Activated naive CD8-positive, alpha-beta T cell treated with anti-CD3 and anti-CD28 coated beads, Interleukin-2, amount 10 ng/mL, durations not matched to agents 7 days and 5 days (primary cell): ENCODE measurements at regions not wholly inside any gene's neighbourhood (a gene's known extent, or its start where the extent isn't known, plus 50 kb on each side); places are given as distances from the start of the nearest gene placed in this dataset.

Source experiments
- ATAC-seq: fragments of 150-1000 bp; cut with Tn5 transposase; one replicate; pipeline ENCODE4 v1.10.0; 2021; ENCODE audit warnings: low read depth, moderate library complexity
- POLR2A ChIA-PET: fragments of 350-600 bp; sonication (Branson Sonifier 250); formaldehyde crosslinking; loops from one replicate; lab custom pipeline; 2021; ENCODE audit warnings: antibody characterized with exemption; lab: Charles Lee
- DNase-seq: peaks from one replicate; pipeline ENCODE4 v3.0.0; 2021
- H3K27ac Mint-ChIP-seq: one replicate; pipeline ENCODE4 v1.8.0; 2022; ENCODE audit warnings: mild to moderate bottlenecking, mixed read lengths
- H3K27me3 Mint-ChIP-seq: one replicate; pipeline ENCODE4 v1.8.0; 2022; ENCODE audit warnings: mild to moderate bottlenecking, moderate library complexity, mixed read lengths
- H3K36me3 Mint-ChIP-seq: one replicate; pipeline ENCODE4 v1.8.0; 2021; ENCODE audit warnings: mild to moderate bottlenecking, mixed read lengths
- H3K4me1 Mint-ChIP-seq: one replicate; pipeline ENCODE4 v1.8.0; 2021; ENCODE audit warnings: mixed read lengths
- H3K4me3 Mint-ChIP-seq: one replicate; pipeline ENCODE4 v1.8.0; 2022; ENCODE audit warnings: mild to moderate bottlenecking, moderate library complexity, mixed read lengths
- H3K9me3 Mint-ChIP-seq: one replicate; pipeline ENCODE4 v1.8.0; 2021; ENCODE audit warnings: mixed read lengths

DNA sequence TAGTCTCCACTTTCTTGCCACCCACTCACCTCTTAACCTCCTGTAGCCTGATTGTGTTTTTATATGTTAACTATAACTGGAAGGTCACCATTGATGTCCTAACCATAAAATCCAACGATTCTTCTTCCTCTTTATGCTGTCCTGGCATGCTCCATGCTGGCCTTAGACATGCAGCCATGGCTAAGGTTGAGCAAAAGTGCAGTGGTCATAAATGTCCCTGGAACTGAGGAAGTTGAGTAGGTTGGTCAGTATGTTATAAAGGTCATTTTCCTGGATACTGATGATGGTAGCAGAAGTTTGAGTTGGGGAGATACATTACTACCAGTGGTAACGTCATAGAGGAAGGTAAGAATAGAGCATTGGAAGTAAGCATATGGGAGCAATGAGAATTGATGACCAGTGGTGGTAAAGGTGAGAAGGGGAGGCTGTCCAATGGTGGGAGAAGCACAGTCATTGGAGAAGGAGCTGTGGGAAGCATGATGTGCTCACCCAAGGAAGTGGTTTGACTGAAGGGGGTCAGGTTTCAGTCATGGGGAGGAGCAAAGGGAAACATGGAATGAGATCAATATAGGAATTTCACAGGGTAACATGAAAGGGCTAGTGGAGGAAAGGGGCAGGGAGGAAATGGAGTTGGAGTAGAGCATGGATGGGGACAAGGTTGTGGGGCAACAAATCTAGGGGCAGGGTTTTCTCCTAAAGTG, 240.8 kb downstream of the DACT1 start:
- DNase-seq (no peak), ATAC-seq (no peak)
- Mint-ChIP-seq H3K27me3 (peaks cover 13% of the 10 kb centered on the region), H3K4me1 (no peaks in the 10 kb centered on the region), H3K4me3 (no peak overlapping the region), H3K27ac (no peak overlapping the region), H3K9me3 (no peaks in the 10 kb centered on the region), H3K36me3 (no peaks in the 10 kb centered on the region)
- POLR2A ChIA-PET: no interaction called here

DNA sequence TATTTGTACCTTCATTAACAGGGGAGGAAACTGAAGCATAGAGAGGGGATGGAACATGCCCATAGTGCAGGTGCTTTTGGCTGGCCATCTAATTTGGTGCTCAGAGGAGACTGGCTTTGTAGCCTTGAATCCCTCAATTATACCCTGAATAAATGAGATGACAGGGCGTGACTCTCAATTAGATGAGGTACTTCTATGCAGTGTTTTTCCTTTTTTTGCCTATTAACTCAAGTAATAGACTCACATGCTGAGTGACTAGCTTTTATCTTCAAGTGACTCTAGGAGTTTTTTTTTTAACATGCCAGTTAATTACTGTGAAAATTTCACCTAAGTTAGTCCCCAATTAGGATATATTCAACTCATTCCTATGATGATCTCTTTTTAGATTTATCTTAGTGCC, 243.7 kb downstream of the DACT1 start:
- Mint-ChIP-seq H3K27me3 (peaks cover 13% of the 10 kb centered on the region), H3K4me1 (no peaks in the 10 kb centered on the region), H3K9me3 (no peaks in the 10 kb centered on the region), H3K4me3 (no peak overlapping the region), H3K36me3 (no peaks in the 10 kb centered on the region), H3K27ac (no peak overlapping the region)
- DNase-seq (no peak), ATAC-seq (no peak)
- POLR2A ChIA-PET: no interaction called here

DNA sequence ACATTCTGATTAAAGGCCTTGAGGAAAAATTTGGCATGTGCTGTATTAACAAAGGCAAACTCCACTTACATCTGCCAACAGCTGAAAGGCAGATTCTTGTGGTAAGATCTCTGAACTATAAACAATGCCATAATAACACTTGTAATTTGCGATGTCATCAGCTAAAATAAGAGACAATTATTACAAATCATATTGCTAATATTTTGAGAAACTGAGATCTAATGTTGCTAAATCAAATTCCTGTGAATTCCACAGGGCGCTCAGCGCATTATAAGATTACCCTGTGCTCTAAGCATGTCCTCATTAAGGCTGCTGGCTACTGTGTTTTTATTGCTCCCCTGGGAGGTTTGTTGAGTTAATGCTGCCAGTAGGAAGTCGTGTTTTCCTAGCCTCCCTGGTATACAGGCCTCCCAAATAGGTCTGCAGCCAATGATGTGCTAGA, 244.8 kb downstream of the DACT1 start:
- no peak overlapping the region for H3K27ac Mint-ChIP-seq
- no peaks in the 10 kb centered on the region for H3K9me3 Mint-ChIP-seq
- POLR2A ChIA-PET: no interaction called here
- DNase-seq (no peak), ATAC-seq (no peak)
- H3K27me3 Mint-ChIP-seq: peaks cover 8% of the 10 kb centered on the region
- no peaks in the 10 kb centered on the region for H3K4me1 Mint-ChIP-seq
- H3K36me3 Mint-ChIP-seq: no peaks in the 10 kb centered on the region
- H3K4me3 Mint-ChIP-seq: no peak overlapping the region

DNA sequence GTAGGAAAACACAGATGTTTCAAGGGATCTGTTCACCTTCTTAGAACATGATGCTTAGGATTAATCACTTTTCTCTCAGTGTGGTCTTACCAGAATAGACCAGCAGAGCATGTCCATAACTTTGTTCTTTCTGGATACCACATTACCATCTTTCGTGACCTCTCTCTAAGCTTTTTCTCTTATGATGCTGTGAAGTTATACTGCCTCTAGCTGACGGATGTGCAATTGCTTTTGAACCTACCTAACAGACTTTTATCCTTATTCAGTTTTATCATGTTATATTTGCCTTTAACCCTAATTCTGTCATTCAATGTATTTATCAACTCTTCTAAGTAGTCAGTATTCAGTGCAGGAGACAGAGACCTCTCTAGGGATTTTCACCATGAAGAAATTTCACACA, 246.7 kb downstream of the DACT1 start:
- no peaks in the 10 kb centered on the region for H3K36me3 Mint-ChIP-seq
- ATAC-seq (no peak), DNase-seq (no peak)
- H3K27ac Mint-ChIP-seq: no peak overlapping the region
- no peak overlapping the region for H3K4me3 Mint-ChIP-seq
- H3K27me3 Mint-ChIP-seq: peaks cover 8% of the 10 kb centered on the region
- no peaks in the 10 kb centered on the region for H3K9me3 Mint-ChIP-seq
- POLR2A ChIA-PET: no interaction called here
- H3K4me1 Mint-ChIP-seq: no peaks in the 10 kb centered on the region

DNA sequence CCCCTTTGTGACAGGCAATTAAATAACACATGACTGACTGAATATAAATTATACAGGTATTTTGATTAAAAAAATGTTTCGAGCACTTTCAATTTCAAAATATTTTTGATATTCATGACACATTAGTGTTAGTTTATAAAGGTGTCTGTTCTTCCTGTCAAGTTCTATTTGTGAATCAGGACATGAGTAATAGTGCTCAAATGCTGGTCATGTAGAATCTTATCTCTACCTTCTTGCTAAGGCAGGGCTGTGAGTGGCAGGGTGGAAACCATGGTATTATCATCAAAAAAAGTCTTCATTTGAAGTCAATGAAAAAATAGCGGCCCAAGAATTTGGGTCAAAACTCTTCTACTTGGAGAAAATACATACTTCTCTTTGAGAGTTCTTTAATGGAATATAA, 250.2 kb downstream of the DACT1 start:
- ATAC-seq: no peak
- Mint-ChIP-seq H3K4me3 (no peak overlapping the region), H3K27me3 (peaks cover 15% of the 10 kb centered on the region), H3K27ac (no peak overlapping the region), H3K9me3 (no peaks in the 10 kb centered on the region), H3K36me3 (no peaks in the 10 kb centered on the region), H3K4me1 (no peaks in the 10 kb centered on the region)
- POLR2A ChIA-PET: no interaction called here
- DNase-seq: no peak

DNA sequence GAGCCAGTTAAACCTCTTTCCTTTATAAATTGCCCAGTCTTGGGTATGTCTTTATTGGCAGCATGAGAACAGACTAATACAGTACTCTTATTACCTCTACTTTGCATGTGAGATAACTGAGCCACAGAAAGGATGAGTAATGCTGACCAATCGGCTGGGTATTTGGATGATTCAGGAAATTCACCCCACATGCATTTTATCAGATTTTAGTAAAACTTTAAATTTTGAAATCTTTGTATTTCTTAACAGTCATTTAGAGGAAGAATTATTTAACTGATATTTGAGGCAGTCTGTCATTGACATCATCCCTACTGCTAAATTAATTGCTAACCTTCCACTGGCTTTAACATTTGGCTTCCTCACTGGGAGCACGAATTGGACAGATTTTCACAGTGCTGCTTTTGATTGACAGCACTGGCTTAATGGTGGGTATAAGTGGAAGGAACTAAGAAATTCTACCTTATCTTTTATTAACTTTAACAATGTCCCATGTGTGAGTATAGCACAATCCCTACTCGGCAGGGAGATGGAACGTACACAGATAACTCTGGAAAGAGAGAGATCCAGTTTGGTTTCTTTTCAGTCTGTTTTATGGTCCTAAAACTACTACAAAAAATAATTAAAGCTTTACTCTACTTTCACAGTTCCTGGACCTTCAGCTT, 261.0 kb downstream of the DACT1 start:
- POLR2A ChIA-PET: no interaction called here
- no peak overlapping the region for H3K27ac Mint-ChIP-seq
- no peak overlapping the region for H3K4me3 Mint-ChIP-seq
- ATAC-seq (no peak), DNase-seq (no peak)
- H3K36me3 Mint-ChIP-seq: no peaks in the 10 kb centered on the region
- peaks cover 11% of the 10 kb centered on the region for H3K27me3 Mint-ChIP-seq
- no peaks in the 10 kb centered on the region for H3K4me1 Mint-ChIP-seq
- H3K9me3 Mint-ChIP-seq: peaks cover 3% of the 10 kb centered on the region

DNA sequence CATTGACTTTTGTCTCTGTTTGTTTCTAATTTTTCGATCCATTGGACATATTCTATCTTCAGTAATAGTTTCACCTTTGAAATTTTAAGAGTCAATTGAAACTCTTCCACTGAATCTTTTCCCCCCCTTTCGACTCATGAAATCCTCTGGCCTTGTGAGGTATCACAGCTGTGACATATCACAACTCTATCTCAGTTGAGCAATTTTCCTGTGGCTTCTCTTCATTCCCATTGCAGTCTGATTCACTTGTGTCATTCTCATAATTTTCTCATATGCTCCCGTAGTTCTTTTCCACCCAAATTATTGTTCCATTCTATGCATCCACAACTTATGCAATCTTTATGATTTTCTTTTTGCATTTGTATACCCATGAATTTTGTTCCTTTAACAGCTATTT, 261.6 kb downstream of the DACT1 start:
- no peak for ATAC-seq
- DNase-seq: no peak
- H3K4me1 Mint-ChIP-seq: no peaks in the 10 kb centered on the region
- no peak overlapping the region for H3K4me3 Mint-ChIP-seq
- no peak overlapping the region for H3K27ac Mint-ChIP-seq
- H3K27me3 Mint-ChIP-seq: peaks cover 11% of the 10 kb centered on the region
- POLR2A ChIA-PET: no interaction called here
- peaks cover 3% of the 10 kb centered on the region for H3K9me3 Mint-ChIP-seq
- H3K36me3 Mint-ChIP-seq: no peaks in the 10 kb centered on the region

DNA sequence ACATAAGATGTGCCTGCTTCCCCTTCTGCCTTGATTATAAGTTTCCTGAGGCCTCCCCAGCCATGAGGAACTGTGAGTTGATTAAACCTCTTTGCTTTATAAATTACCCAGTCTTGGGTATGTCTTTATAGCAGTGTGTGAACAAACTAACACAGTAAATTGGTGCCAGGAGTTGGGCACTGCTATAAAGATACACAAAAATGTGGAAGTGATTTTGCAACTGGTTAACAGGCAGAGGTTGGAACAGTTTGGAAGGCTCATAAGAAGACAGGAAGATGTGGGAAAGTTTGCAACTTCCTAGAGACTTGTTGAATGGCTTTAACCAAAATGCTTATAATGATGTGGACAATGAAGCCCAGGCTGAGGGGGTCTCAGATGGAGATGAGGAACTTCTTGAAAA, 264.1 kb downstream of the DACT1 start:
- Mint-ChIP-seq H3K9me3 (peaks cover 3% of the 10 kb centered on the region), H3K36me3 (no peaks in the 10 kb centered on the region), H3K27ac (no peak overlapping the region), H3K4me1 (no peaks in the 10 kb centered on the region), H3K27me3 (peaks cover 8% of the 10 kb centered on the region), H3K4me3 (no peak overlapping the region)
- POLR2A ChIA-PET: no interaction called here
- no peak for DNase-seq
- ATAC-seq: no peak

DNA sequence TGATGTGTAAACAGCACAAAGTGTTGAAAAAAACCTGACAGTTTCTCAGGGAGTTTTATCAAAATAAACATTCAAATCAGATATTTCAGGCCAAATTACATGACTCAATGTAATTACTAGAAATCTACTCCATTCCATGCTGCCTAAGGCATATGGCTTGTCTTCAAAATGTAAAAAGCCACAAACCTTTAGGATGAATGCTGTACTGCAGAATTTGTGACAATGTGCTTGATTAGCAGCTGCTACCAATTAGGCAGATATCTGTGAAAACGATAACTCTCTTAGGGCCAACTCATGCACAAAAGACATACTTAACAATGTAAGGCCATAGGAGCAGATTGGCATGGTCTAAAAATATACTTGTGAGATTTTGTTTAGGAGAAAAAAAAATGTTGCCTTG, 267.0 kb downstream of the DACT1 start:
- peaks cover 3% of the 10 kb centered on the region for H3K9me3 Mint-ChIP-seq
- no peak overlapping the region for H3K4me3 Mint-ChIP-seq
- no peaks in the 10 kb centered on the region for H3K4me1 Mint-ChIP-seq
- no peak overlapping the region for H3K27ac Mint-ChIP-seq
- H3K27me3 Mint-ChIP-seq: peaks cover 5% of the 10 kb centered on the region
- POLR2A ChIA-PET: no interaction called here
- ATAC-seq (no peak), DNase-seq (no peak)
- H3K36me3 Mint-ChIP-seq: no peaks in the 10 kb centered on the region

DNA sequence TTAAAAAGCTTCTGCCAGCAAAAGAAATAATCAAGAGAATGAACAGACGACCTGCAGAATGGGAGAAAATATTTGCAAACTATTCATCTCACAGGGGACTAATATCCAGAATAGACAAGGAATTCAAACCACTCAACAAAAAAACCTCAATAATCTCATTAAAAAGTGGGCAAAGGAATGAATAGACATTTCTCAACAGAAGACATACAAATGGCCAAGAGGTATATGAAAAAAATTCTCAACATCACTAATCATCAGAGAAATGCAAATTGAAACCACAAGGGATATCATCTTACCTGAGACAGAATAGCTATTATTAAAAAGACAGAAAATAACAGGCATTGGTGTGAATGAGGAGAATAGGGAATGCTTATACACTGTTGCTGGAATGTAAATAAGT, 270.0 kb downstream of the DACT1 start:
- POLR2A ChIA-PET: no interaction called here
- Mint-ChIP-seq H3K27ac (no peak overlapping the region), H3K9me3 (peaks cover 3% of the 10 kb centered on the region), H3K27me3 (peaks cover 5% of the 10 kb centered on the region), H3K36me3 (no peaks in the 10 kb centered on the region), H3K4me3 (no peak overlapping the region), H3K4me1 (no peaks in the 10 kb centered on the region)
- no peak for ATAC-seq
- DNase-seq: no peak

DNA sequence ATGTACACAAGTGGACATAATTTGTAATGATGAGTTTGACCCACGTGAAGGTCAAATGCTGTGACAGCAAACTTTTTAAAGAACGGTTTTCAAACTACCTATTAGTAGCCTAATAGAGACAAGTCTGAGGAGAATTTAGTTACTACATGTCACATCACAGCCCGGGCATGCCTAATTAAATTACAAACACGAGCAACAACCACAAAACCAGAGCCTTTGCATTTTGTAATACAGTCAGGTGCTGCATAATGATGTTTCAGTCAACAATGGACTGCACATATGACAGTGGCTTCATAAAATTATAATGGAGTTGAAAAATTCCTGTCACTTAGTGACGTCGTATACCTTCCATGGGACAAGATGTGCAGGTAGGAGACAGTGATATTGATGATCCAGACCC, 274.5 kb downstream of the DACT1 start:
- DNase-seq (no peak), ATAC-seq (no peak)
- Mint-ChIP-seq H3K4me1 (no peaks in the 10 kb centered on the region), H3K4me3 (no peak overlapping the region), H3K9me3 (no peaks in the 10 kb centered on the region), H3K27me3 (peaks cover 3% of the 10 kb centered on the region), H3K27ac (no peak overlapping the region), H3K36me3 (no peaks in the 10 kb centered on the region)
- POLR2A ChIA-PET: no interaction called here

DNA sequence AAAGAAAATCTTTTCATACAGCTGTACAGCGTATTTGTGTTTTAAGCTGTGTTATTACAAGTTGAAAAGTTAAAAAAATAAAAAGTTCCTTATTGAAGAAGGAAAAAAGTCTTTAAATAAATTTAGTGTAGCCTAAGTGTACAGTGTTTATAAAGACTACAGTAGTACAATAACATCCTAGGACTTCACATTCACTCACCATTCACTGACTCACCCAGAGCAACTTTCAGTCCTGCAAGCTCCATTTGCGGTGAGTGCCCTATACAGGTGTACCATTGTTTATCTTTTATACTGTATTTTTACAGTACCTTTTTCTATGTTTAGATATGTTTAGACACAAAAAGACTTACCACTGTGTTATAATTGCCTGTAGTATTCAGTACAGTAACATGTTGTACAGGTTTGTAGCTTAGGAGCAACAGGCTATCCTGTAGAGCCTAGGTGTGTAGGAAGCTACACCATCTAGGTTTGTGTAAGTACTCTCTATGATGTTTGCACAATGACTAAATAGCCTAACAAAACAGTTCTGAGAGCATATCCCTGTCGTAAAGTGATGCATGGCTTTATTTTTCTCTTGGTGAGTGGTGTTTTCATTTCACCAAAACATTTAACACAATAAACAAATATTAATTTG, 275.2 kb downstream of the DACT1 start:
- Mint-ChIP-seq H3K36me3 (no peaks in the 10 kb centered on the region), H3K4me1 (no peaks in the 10 kb centered on the region), H3K27me3 (peaks cover 3% of the 10 kb centered on the region), H3K27ac (no peak overlapping the region), H3K4me3 (no peak overlapping the region), H3K9me3 (no peaks in the 10 kb centered on the region)
- ATAC-seq (no peak), DNase-seq (no peak)
- POLR2A ChIA-PET: no interaction called here

DNA sequence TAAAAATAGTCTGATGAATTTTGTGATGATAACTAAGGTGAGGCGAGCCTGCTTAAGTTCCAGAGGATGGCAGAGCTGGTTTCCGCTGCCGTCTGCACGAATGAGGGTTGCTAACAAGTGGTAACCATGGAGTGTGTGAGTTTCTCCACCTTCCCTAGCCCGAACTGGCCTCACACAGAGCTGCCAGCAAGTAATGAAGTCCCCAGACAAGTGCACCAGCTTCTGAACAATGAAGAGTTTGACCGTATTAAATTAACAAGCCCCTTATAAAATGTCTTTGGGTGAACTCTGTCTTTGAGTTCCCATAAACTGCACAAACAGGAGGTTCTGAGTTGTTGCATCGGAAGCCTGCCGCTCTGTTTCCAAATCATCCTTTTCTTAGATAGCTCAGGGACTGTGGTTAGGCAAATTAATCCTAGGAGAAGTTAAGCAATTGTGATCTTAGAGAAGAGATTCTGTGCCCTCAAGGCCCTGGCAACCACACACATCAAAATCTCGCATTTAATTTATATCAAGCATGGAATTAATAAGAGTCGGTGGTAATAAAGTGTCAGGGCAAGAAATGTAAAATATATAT, 274.1 kb upstream of the DAAM1 start:
- POLR2A ChIA-PET: no interaction called here
- H3K4me3 Mint-ChIP-seq: no peak overlapping the region
- DNase-seq (no peak), ATAC-seq (no peak)
- H3K36me3 Mint-ChIP-seq: no peaks in the 10 kb centered on the region
- no peaks in the 10 kb centered on the region for H3K4me1 Mint-ChIP-seq
- H3K27me3 Mint-ChIP-seq: peaks cover 3% of the 10 kb centered on the region
- no peak overlapping the region for H3K27ac Mint-ChIP-seq
- H3K9me3 Mint-ChIP-seq: no peaks in the 10 kb centered on the region

DNA sequence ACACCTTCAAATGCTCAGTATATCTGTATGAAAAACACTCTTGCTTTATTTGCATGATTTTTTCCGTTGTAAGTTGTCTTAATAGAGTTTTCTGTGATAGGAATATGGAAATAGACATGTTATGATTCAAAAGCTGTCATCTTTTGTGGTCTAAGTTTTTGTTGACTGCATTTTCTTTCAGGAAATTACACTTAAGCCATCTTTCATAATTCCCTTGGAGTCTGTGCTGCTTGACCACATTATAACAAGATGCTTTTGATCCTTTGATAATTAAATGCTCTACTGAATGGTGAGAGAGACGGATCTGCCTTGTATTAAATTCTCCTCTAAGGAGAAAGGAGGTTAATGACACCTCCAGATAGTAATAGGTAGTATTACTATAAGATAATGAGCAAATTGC, 272.8 kb upstream of the DAAM1 start:
- H3K9me3 Mint-ChIP-seq: no peaks in the 10 kb centered on the region
- H3K36me3 Mint-ChIP-seq: no peaks in the 10 kb centered on the region
- H3K27me3 Mint-ChIP-seq: peaks cover 6% of the 10 kb centered on the region
- DNase-seq: no peak
- H3K4me1 Mint-ChIP-seq: no peaks in the 10 kb centered on the region
- no peak overlapping the region for H3K4me3 Mint-ChIP-seq
- no peak overlapping the region for H3K27ac Mint-ChIP-seq
- no peak for ATAC-seq
- POLR2A ChIA-PET: no interaction called here
